ENCODE measurements at regions not wholly inside any gene's neighbourhood (a gene's known extent, or its start where the extent isn't known, plus 50 kb on each side); places are given as distances from the start of the nearest gene placed in this dataset.

DNA sequence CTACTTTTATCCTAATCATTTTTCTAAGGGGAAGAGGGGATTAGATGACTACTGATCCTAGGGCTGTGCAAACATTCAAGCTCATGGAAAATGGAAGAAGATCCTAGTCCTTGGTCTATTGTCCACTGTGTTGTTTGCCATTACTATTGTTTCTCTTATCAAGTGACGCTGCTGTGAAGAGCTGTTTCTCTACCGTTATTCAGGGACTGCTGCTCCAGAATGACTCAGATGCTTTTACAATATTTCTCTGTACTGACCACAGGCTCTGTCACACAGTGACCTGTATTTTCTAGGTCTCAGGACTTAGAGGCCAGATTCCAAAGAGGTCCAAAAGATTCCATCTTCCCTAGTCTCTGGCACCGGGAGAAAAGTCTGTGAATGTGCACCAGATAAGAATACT lies 159.5 kb upstream of the CHD1 start:
- no peak for TF ChIP-seq POLR2AphosphoS5 (IDR thresholded peaks at IDR 0.05; ENCODE audit: borderline replicate concordance, low read depth, low read length)
- TF ChIP-seq EZH2 (IDR thresholded peaks at IDR 0.05) = no peak
- TF ChIP-seq FOXP2 (optimal IDR thresholded peaks at IDR 0.05; ENCODE audit: control extremely low read depth, extremely low read length, insufficient read depth) = no peak
